Common myeloid progenitor, CD34-positive (primary cell): ENCODE measurements at regions not wholly inside any gene's neighbourhood (a gene's known extent, or its start where the extent isn't known, plus 50 kb on each side); places are given as distances from the start of the nearest gene placed in this dataset.

Experiments used
- CTCF ChIA-PET: fragments of 350-600 bp; sonication (Branson Sonifier 250); formaldehyde crosslinking; loops from one replicate; lab custom pipeline; 2021; ENCODE audit warnings: antibody characterized with exemption; lab: Charles Lee
- POLR2A ChIA-PET: fragments of 350-600 bp; sonication (Branson Sonifier 250); formaldehyde crosslinking; loops from one replicate; lab custom pipeline; 2021; ENCODE audit warnings: antibody characterized with exemption; lab: Charles Lee
- DNase-seq, 3 donors: peaks; one replicate each; pipeline versions ENCODE4 v3.0.0 to v3.0.0-alpha.2; 2013
- H3K27ac ChIP-seq, 2 experiments: 1 replicate in 1 of 2; 2 replicates in 1 of 2; pipeline ENCODE4 v1.7.0; 2013; ENCODE audit warnings: inconsistent platforms in 2 of 2, low read length in 2 of 2, mild to moderate bottlenecking in 2 of 2, low read depth in 1 of 2, moderate library complexity in 1 of 2; ENCODE audit not compliant: severe bottlenecking in 2 of 2, insufficient read depth in 1 of 2, poor library complexity in 1 of 2
- H3K27me3 ChIP-seq, 5 experiments: replicated peaks in 2 of 5; 1 replicate in 3 of 5; 2 replicates in 2 of 5; pipeline versions ENCODE4 v1.6.1 to v1.7.0; 2013; ENCODE audit warnings: low read length in 4 of 5, mild to moderate bottlenecking in 2 of 5, moderate library complexity in 2 of 5, inconsistent platforms in 1 of 5; ENCODE audit not compliant: insufficient read depth in 5 of 5, control insufficient read depth in 4 of 5
- H3K36me3 ChIP-seq, 4 experiments: 1 replicate in 2 of 4; 2 replicates in 2 of 4; pipeline versions ENCODE4 v1.6.1 to v1.7.0; 2013; ENCODE audit warnings: low read length in 3 of 4, control low read depth in 1 of 4, mild to moderate bottlenecking in 1 of 4; ENCODE audit not compliant: control insufficient read depth in 4 of 4, insufficient read depth in 4 of 4
- H3K4me1 ChIP-seq, 4 experiments: 1 replicate in 3 of 4; 2 replicates in 1 of 4; pipeline versions ENCODE4 v1.6.1 to v1.7.1; 2013; ENCODE audit warnings: low read length in 3 of 4, mild to moderate bottlenecking in 3 of 4, control low read depth in 1 of 4, inconsistent platforms in 1 of 4, moderate library complexity in 1 of 4; ENCODE audit not compliant: control insufficient read depth in 4 of 4, insufficient read depth in 4 of 4; ENCODE audit errors: control extremely low read depth in 1 of 4
- H3K4me3 ChIP-seq, 7 experiments: 1 replicate in 4 of 7; 2 replicates in 3 of 7; pipeline versions ENCODE4 v1.5.1 to v1.7.0; 2013; ENCODE audit warnings: mild to moderate bottlenecking in 7 of 7, low read length in 6 of 7, moderate library complexity in 6 of 7, inconsistent platforms in 2 of 7, low read depth in 2 of 7, control low read depth in 1 of 7; ENCODE audit not compliant: insufficient read depth in 4 of 7, control insufficient read depth in 1 of 7; ENCODE audit errors: extremely low read depth in 1 of 7
- H3K9me3 ChIP-seq, 5 experiments: 1 replicate in 4 of 5; 2 replicates in 1 of 5; pipeline versions ENCODE4 v1.6.1 to v1.7.1; 2013; ENCODE audit warnings: low read length in 4 of 5, mild to moderate bottlenecking in 2 of 5, inconsistent platforms in 1 of 5, low read depth in 1 of 5, moderate library complexity in 1 of 5; ENCODE audit not compliant: control insufficient read depth in 4 of 5, insufficient read depth in 2 of 5; ENCODE audit errors: control extremely low read depth in 1 of 5
- WGBS: methylation state at CpG from one replicate; pipeline ENCODE4 v1.1.5; 2013; ENCODE audit not compliant: insufficient coverage; 5-methylcytosine and 5-hydroxymethylcytosine counted together

- no peak overlapping the region for H3K27ac ChIP-seq
- H3K4me1 ChIP-seq, result no peaks in the 10 kb centered on the region
- H3K9me3 ChIP-seq, result no peaks in the 10 kb centered on the region
- CTCF ChIA-PET, result no interaction called here
- WGBS, result 100% methylated on average over 3 of the region's 4 CpGs
- POLR2A ChIA-PET, result no interaction called here
- H3K27me3 ChIP-seq, result no peaks in the 10 kb centered on the region
- no peak for DNase-seq
- H3K36me3 ChIP-seq, result no peaks in the 10 kb centered on the region
- H3K4me3 ChIP-seq, result no peak overlapping the region
Measured at GRCh38 chr4:162221148-162221547, 57.3 kb upstream of the FSTL5 start.
